ENCODE measurements at regions not wholly inside any gene's neighbourhood (a gene's known extent, or its start where the extent isn't known, plus 50 kb on each side); places are given as distances from the start of the nearest gene placed in this dataset.

DNA sequence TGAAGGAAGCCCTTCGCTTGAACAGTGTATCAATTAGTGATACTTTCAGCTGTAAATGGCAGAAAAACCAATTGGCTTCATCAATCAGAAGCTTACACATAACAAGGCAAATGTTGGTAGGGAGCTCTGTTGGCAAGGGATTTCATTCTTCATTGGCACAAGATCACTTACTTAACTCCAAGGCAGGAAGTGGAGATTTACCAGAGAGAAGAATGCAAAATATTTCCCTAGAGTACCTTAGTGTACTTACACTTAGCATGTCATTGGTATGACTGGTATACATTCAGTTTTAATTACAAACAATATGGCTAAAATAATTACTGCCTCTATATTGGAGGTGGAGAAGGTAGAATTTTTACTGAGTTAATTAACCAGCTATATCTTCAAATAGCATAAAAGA is 545.0 kb downstream of the GABRG1 start:
- TF ChIP-seq, protein P1, sequence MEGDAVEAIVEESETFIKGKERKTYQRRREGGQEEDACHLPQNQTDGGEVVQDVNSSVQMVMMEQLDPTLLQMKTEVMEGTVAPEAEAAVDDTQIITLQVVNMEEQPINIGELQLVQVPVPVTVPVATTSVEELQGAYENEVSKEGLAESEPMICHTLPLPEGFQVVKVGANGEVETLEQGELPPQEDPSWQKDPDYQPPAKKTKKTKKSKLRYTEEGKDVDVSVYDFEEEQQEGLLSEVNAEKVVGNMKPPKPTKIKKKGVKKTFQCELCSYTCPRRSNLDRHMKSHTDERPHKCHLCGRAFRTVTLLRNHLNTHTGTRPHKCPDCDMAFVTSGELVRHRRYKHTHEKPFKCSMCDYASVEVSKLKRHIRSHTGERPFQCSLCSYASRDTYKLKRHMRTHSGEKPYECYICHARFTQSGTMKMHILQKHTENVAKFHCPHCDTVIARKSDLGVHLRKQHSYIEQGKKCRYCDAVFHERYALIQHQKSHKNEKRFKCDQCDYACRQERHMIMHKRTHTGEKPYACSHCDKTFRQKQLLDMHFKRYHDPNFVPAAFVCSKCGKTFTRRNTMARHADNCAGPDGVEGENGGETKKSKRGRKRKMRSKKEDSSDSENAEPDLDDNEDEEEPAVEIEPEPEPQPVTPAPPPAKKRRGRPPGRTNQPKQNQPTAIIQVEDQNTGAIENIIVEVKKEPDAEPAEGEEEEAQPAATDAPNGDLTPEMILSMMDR (IDR thresholded peaks at IDR 0.05; ENCODE audit: borderline replicate concordance, insufficient read depth, low read depth, low read length): no peak

DNA sequence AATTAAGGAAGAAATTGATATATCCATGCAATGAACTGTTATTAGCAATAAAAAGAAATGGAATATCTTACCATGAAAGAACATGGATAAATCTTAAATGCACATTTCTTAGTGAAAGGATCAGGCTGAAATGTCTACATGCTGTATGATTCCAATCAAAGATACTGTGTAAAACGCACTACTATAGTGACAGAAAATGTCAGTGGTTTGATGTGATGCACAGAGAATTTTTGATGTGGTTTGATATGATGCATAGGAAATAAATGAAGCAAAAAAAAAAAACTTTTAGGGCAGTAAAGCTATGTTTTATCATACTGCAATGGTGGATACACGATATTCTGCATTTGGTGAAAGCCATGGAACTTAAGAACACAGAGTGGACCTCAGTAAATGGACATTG is 547.6 kb downstream of the GABRG1 start:
- H3K4me3 ChIP-seq (ENCODE audit: low read depth, low read length): no peak overlapping the region
- TF ChIP-seq, protein P1 (IDR thresholded peaks at IDR 0.05; ENCODE audit: borderline replicate concordance, insufficient read depth, low read depth, low read length): no peak

More for the DNA sequence above, 545.0 kb downstream of the GABRG1 start:
- H3K4me3 ChIP-seq (ENCODE audit: low read depth, low read length): no peak overlapping the region

DNA sequence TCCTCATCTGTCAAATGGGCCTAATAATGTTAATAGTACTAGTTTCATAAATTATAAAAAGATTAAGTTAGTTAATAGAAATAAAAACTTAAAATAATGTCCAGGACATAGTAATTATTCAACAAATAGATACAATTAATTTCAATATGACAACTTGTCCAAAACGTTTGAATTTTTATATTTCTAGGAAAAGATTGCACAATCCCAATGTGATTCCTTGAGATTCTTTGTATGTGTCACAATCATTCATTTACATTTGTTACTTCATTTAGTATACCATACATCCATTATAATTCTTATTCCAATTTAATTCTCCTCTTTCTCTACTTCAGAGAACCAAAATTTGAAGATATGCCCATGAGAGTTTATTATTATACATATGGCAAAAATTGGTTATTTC is 554.2 kb downstream of the GABRG1 start:
- no peak overlapping the region for H3K4me3 ChIP-seq (ENCODE audit: low read depth, low read length)
- TF ChIP-seq, protein P1 (IDR thresholded peaks at IDR 0.05; ENCODE audit: borderline replicate concordance, insufficient read depth, low read depth, low read length): no peak

DNA sequence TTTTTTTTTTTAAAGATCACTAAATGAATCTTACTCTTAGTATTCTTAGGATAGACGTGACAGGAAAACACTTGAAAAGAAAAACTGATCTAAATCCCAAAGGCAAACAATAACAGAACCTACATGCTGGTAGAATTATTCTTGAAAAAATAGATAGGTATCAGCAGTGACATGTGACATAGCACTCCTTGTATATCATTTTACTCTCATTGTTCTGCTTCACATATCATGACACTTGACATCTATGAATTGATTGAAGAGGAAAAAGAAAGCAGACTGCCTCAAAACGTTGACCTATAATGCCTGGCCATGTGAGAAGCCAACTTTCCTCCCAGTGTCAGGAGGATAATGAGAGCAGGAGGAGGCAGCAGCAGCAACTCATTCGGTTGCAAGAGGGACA is 555.2 kb downstream of the GABRG1 start:
- H3K4me3 ChIP-seq (ENCODE audit: low read depth, low read length): no peak overlapping the region
- TF ChIP-seq, protein P1 (IDR thresholded peaks at IDR 0.05; ENCODE audit: borderline replicate concordance, insufficient read depth, low read depth, low read length): no peak

DNA sequence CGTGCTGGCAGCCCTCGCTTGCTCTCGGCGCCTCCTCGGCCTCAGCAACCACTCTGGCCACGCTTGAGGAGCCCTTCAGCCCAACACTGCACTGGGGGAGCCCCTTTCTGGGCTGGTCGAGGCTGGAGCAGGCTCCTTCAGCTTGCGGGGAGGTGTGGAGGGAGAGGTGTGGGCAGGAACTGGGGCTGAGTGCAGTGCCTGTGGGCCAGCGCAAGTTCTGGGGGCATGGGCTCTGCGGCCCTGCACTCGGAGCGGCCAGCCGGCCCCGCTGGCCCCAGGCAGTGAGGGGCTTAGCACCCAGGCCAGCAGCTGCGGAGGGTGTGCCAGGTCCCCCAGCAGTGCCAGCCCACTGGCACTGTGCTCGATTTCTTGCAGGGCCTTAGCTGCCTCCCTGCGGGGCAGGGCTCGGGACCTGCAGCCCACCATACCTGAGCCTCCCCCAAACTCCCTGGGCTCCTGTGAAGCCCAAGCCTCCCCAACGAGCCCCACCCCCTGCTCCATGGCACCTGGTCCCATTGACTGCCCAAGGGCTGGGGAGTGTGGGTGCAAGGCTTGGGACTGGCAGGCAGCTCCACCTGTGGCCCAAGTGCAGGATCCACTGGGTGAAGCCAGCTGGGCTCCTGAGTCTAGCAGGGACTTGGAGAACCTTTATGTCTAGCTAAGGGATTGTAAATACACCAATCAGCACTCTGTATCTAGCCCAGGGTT is 556.8 kb downstream of the GABRG1 start:
- H3K4me3 ChIP-seq (ENCODE audit: low read depth, low read length): no peak overlapping the region
- TF ChIP-seq, protein P1 (IDR thresholded peaks at IDR 0.05; ENCODE audit: borderline replicate concordance, insufficient read depth, low read depth, low read length): no peak

DNA sequence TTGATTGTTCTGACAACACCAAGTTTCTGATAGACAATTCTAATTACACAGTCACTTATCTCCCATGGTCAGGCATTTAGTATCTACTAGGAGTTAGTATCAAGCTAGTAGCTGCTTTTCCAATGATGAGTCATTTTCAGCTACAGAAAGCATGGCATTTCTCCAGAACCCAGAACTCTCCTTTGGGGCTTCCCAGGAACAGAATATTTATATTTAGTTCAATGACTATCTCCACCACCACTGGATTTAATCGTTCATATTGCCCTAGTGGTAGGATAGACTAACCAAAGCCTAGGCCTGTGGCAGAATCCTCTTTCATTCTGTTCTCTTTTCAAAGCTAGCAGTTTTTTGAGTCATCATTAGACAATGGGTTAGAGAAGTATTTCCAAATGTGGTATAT is 569.4 kb downstream of the GABRG1 start:
- TF ChIP-seq, protein P1 (IDR thresholded peaks at IDR 0.05; ENCODE audit: borderline replicate concordance, insufficient read depth, low read depth, low read length): no peak

DNA sequence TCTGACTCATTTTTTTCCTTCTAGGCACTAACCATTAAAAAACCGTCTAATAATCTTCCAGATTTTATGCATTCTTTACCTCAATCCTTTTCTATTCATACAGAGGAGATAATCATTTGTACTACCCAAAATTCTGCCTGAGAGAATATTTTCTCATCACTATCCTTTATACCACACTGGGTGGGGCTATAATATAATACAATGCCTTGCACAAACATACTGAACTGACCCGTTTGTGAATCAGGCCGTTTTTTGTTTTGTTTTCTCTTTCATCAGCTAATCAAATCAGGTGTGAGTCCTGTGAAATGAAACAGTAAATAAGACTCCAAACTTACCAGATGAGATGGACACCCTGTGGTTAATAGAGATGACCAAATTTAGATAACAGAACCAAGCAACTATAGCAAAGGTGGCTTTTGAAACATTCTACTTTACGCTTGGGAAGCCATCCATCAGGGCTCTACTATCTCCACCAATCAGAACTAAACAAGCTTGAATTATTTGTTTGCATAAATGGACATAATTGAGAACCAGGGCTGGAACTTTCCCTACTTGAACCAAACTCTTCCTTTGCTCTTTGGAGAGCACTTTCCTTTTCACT is 573.0 kb downstream of the GABRG1 start:
- no peak overlapping the region for H3K4me3 ChIP-seq (ENCODE audit: low read depth, low read length)
- TF ChIP-seq, protein P1 (IDR thresholded peaks at IDR 0.05; ENCODE audit: borderline replicate concordance, insufficient read depth, low read depth, low read length): no peak

More for the DNA sequence above, 569.4 kb downstream of the GABRG1 start:
- no peak overlapping the region for H3K4me3 ChIP-seq (ENCODE audit: low read depth, low read length)
